ENCODE measurements at regions not wholly inside any gene's neighbourhood (a gene's known extent, or its start where the extent isn't known, plus 50 kb on each side); places are given as distances from the start of the nearest gene placed in this dataset.
A peak's percentile ranks its signal among the peaks of the same experiment; 100 is the strongest.
"Not testable (repeated sequence)": the region's sequence is repeated elsewhere in the genome, so short reads cannot be mapped to it uniquely, and the experiment has no call there.

DNA sequence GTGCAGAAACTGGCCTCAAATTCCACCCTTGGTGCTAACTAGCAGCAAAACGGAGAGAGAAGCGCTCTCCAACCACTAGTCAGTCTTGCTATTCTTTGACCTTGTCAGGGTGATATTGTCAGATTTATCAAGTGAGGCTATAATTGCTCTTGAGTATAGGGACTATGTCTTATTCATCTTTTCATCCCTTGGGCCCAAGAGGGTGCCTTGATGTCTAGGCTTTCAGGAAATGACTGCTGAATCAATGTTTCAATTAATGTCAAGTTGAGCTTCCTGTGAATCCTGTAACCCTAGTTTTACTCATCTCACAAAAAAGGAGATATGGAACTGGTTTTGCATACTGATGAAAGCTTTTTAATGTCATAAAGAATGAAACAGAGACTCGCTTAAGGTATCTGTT is 701.3 kb downstream of the EDEM1 start:
- DNase-seq = no peak

GRCh38 chr3:5889374-5889773 is 701.9 kb downstream of the EDEM1 start:
- DNase-seq = no peak

GRCh38 chr3:5891711-5892110 is 704.2 kb downstream of the EDEM1 start:
- peak; percentile 6 for DNase-seq

GRCh38 chr3:5898106-5898505 is 710.6 kb downstream of the EDEM1 start:
- no peak for DNase-seq

DNA sequence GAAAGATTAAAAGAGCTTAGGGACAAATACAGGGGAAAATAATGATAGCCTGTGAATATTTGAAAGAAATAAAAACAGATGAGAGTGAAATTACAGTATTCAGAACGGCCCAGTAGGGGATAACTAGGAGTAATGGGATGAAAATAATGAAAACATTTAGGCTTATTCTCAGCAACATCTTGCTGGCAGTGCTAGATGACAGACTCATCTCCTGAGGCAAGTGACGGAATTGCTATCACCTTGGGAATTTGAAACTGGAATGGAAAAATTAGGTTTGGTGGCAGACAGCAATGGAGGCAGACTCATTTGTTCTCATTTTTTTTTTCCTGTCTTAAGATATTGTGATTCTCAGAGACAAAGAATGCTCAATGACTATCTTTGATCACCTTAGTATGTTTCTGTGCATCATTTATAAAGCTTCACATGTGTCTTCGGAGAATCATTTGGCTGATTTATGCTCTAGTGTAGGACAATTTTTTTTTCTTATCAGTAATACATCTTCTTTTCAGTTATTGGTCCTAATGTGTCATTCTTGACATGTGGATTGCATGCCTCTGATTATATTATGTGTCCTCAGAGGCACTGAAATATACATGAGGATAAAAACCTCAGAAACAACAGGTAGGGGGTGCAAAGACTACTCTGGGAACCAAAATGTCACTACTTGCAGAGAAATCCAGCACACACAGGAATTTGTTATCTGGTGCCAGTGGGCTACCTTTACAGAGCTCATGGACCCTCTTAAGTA is 711.7 kb downstream of the EDEM1 start:
- no peak for DNase-seq

DNA sequence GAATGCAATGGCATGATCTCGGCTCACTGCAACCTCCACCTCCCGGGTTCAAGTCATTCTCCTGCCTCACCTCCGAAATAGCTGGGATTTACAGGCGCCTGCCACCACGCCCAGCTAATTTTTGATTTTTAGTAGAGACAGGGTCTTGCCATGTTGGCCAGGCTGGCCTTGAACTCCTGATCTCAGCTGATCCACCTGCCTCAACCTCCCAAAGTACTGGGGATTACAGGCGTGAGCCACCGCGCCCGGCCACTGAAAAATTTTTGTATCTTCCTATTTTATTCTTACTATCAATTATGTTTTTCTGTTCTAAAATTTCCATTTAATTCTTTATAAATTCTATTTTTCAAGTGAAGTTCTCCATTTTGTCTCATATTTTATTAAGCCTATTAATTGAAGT is 730.4 kb downstream of the EDEM1 start:
- DNase-seq = no peak

GRCh38 chr3:5918626-5919025 is 731.1 kb downstream of the EDEM1 start:
- DNase-seq = no peak

DNA sequence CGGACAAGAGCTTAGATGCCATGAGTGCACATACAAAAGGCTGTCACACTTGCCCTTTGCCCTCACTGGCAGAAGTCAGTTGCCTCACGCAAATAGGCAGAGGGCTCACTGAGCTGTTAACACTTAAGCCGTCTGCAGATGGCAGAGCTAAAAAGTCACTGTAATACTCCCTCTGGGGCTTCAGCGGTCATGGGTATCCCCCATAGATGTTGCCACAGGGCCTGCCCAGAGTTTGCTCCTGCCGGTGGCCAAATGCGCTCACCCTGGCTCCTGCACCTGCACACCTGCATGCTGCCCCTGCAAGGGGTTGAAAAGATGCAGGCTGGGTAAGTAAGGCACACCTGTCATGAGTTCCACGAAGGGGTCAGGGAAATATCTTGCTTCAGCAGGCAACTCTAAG is 741.5 kb downstream of the EDEM1 start:
- DNase-seq = no peak

- not testable (repeated sequence) for DNase-seq
These were observed 756.6 kb downstream of the EDEM1 start for GRCh38 chr3:5944061-5944460.

DNA sequence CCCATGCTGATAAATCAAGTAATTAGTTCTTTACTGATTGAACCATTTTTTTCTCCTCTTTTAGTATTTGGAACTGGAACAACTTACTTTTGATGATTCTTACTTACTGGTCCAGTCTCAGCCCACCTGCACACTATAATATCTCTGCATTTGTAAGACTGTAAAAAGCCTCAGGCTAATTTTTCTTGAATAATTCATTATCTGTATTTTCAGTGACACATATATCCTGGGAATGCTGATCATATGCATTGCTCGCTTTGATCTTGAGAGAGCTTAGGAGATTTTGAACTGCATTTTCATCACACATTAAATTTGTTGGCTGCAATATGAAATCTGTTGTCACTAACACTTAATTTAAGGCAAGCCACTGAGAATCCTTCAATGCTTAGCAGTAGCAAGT is 760.6 kb downstream of the EDEM1 start:
- no peak for DNase-seq

GRCh38 chr3:5951026-5951425 is 763.5 kb downstream of the EDEM1 start:
- DNase-seq = no peak

DNA sequence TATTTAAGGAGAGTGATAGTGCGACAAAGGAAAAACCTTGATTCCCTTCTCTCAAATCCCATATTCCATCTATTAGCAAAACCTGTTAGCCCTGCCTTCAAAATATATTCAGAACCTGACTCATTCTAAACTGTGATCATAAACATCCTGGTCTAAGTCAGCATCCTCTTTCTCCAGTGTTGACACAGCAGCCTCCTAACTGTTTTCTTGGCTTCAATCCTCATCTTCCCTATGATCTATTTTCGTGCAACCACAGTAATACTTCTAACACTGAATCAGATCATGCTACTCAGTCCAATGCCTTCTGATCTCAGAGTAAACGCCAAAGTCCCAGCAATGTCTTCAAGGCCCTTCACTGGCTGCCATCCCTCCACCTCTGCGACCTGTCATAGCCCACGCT is 785.1 kb downstream of the EDEM1 start:
- no peak for DNase-seq

- DNase-seq = no peak
These were observed 787.3 kb downstream of the EDEM1 start for GRCh38 chr3:5974630-5975322.

GRCh38 chr3:5977331-5977730 is 789.8 kb downstream of the EDEM1 start:
- DNase-seq = no peak

DNA sequence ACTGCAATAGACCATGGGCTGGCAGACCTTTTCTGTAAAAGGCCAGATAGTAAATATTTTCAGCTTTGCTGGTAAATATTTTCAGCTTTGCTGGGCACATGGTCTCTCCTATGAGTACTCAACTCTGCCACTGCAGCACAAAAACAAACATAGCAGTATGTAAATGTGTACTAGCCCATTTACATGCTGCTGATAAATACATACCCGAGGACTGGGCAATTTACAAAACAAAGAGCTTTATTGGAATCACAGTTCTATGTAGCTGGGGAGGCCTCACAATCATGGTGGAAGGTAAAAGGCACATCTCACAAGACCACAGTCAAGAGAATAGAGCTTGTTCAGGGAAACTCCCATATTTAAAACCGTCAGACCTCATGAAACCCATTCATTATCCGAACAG is 793.0 kb downstream of the EDEM1 start:
- no peak for DNase-seq

GRCh38 chr3:5994651-5995050 is 807.1 kb downstream of the EDEM1 start:
- no peak for DNase-seq

DNA sequence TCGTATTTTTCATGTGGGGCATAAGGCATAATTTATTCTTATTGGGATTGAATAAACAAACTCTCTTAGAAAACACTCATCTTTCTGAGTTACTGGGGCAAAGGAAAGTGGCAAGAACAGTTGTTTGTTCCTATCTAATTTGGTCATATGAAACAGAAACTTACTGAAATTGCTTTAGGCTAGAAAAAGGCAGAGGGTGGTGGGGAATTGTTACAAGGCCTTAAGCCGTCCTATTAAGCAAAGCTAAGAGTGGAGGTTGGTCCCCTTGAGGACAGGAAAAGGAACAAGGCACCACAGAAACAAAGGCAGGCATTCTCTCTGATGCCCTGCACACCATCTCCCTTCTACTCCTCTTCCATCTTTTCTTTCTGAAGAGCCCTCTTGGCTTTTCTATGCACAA is 830.9 kb downstream of the EDEM1 start:
- DNase-seq = no peak

GRCh38 chr3:6022621-6023020 is 835.1 kb downstream of the EDEM1 start:
- DNase-seq = no peak

DNA sequence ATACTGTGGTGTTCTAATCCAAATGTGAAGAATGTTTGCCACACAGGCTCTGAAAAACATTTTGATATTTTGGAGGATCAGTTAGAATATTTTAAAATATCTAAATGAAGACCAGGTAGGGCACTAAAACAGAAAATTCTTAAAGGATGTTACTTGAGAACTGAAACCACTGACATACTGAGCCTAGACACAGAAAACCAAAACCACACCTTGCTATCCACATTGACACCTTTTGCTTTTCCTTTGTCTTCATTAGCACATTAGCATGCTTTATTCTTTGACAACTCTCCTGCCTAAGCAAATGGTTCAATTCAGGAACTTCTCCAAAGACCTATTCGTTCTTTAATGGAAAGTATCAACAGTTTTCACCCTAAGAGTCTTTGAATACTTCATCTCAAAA is 835.9 kb upstream of the GRM7 start:
- DNase-seq = no peak

GRCh38 chr3:6030648-6031047 is 830.3 kb upstream of the GRM7 start:
- not testable (repeated sequence) for DNase-seq

- no peak for DNase-seq
These were observed 825.3 kb upstream of the GRM7 start for GRCh38 chr3:6035626-6036025.

DNA sequence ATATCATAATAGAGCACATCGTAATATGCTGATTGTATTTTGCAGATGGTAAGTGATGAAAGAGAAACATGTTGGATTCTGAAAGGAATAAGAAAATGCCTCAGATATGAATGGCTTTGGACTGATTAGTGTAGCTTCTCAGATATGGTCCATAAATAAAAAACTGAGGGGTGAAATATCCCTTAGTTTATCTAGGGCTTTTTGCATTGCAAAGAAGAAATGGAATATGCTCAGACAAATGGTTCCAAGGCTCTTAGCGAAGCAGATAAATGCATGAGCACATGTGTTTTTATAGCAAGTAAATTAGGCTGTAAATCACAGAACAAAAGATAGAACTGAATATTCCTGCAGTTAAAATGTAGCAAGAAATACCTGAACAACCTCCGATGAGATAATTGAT is 820.9 kb upstream of the GRM7 start:
- DNase-seq = no peak

DNA sequence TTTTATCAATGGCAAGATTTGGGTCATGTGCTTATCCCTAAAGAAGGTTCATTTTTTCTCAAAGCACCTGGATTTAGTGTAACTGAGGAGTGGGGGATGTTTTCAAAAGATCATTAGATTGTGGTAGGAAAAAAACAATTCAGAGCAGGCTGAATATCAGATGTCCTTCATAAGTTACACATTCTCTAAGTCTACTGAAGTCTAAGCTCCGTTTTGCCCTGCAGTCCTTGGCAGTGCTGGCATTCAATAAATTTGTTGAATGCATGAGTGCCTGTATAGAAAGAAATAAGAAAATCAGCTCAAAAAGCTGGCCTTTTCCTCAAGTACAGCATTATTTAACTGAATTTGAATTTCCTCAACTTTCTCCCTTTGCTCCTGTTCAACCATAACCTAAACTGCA is 819.0 kb upstream of the GRM7 start:
- no peak for DNase-seq

DNA sequence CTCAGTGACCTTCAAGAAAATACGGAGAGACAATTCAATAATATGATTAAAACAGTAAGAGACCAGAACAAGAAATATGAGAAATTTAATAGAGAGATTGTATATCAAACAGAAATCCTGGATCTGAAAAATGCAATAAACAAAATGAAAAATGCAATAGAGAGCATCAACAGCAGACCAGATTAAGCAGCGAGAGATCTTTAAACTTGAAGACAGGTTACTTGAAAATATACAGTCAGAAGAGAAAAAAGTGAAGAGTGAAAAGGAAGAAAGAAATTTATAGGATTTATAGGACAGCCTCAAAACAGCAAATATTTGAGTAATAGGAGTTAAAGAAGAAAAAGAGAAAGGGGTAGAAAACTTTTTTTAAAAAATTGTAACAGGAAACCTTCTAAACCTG is 813.9 kb upstream of the GRM7 start:
- no peak for DNase-seq

DNA sequence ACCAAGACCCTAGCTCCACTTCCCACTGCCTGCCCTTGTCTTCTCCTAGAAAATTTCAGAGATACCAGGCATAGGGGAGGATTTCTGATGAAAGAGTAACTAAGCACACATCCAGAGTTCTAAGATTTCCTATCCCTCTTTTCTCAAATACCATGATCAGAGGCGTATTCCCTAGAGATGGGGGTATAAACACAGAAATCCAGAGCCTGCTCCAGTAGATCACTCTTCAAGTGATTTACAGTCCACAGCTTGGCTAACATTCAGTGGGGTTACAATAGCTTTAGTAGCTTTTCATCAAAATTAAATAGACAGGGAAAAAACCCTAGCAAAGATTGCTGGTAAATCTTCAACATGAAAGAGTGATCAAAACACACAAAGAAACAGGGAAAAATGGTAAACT is 800.7 kb upstream of the GRM7 start:
- no peak for DNase-seq
